ENCODE measurements at regions not wholly inside any gene's neighbourhood (a gene's known extent, or its start where the extent isn't known, plus 50 kb on each side); places are given as distances from the start of the nearest gene placed in this dataset.

GRCh38 chr17:71180801-71181385, 939.9 kb upstream of the SOX9 start:
- TF ChIP-seq EZH2phosphoT487 (conservative IDR thresholded peaks at IDR 0.05; ENCODE audit: low read length), result no peak
- TF ChIP-seq CTCF (IDR thresholded peaks at IDR 0.05; ENCODE audit: insufficient read depth, low read length, poor library complexity, severe bottlenecking), result no peak
